Natural killer cell (primary cell): ENCODE measurements at regions not wholly inside any gene's neighbourhood (a gene's known extent, or its start where the extent isn't known, plus 50 kb on each side); places are given as distances from the start of the nearest gene placed in this dataset.
"Not testable (repeated sequence)": the region's sequence is repeated elsewhere in the genome, so short reads cannot be mapped to it uniquely, and the experiment has no call there.

ENCODE experiments used
- ATAC-seq, 3 donors: fragments of 150-1000 bp in 2 of 3; fragments of 200-7000 bp in 1 of 3; cut with Tn5 transposase; 1 replicate in 1 of 3; 2 replicates in 2 of 3; pipeline ENCODE4 v1.10.0; 2021; ENCODE audit warnings: mild to moderate bottlenecking in 2 of 3, moderate library complexity in 2 of 3
- DNase-seq, 2 donors: peaks; one replicate each; pipeline versions ENCODE4 v3.0.0 to v3.0.0-alpha.2; 2013 to 2021; ENCODE audit warnings: mixed read lengths in 1 of 2
- H3K27ac ChIP-seq: one replicate; pipeline ENCODE4 v1.5.1; 2013; ENCODE audit warnings: mild to moderate bottlenecking, low read length
- H3K27me3 ChIP-seq: one replicate; pipeline ENCODE4 v1.6.1; 2013; ENCODE audit warnings: low read length; ENCODE audit not compliant: control insufficient read depth, insufficient read depth
- H3K36me3 ChIP-seq: one replicate; pipeline ENCODE4 v1.6.1; 2013; ENCODE audit warnings: low read length; ENCODE audit not compliant: control insufficient read depth, insufficient read depth
- H3K4me1 ChIP-seq: one replicate; pipeline ENCODE4 v1.6.1; 2013; ENCODE audit warnings: low read length; ENCODE audit not compliant: control insufficient read depth, insufficient read depth
- H3K4me3 ChIP-seq: one replicate; pipeline ENCODE4 v1.5.1; 2013; ENCODE audit warnings: low read length
- H3K9me3 ChIP-seq: one replicate; pipeline ENCODE4 v1.6.1; 2013; ENCODE audit warnings: low read length; ENCODE audit not compliant: control insufficient read depth, insufficient read depth
- H3K27ac Mint-ChIP-seq, 2 donors: one replicate each; pipeline ENCODE4 v1.8.0; 2022; ENCODE audit warnings: mild to moderate bottlenecking in 2 of 2, mixed read lengths in 2 of 2, moderate library complexity in 1 of 2
- H3K27me3 Mint-ChIP-seq, 2 donors: one replicate each; pipeline ENCODE4 v1.8.0; 2022; ENCODE audit warnings: low read depth in 2 of 2, mixed read lengths in 2 of 2
- H3K36me3 Mint-ChIP-seq: one replicate; pipeline ENCODE4 v1.8.0; 2022; ENCODE audit warnings: mixed read lengths
- H3K4me1 Mint-ChIP-seq, 2 donors: one replicate each; pipeline ENCODE4 v1.8.0; 2022; ENCODE audit warnings: mixed read lengths in 2 of 2
- H3K4me3 Mint-ChIP-seq: one replicate; pipeline ENCODE4 v1.8.0; 2022; ENCODE audit warnings: mild to moderate bottlenecking, moderate library complexity, mixed read lengths
- H3K9me3 Mint-ChIP-seq, 2 donors: one replicate each; pipeline ENCODE4 v1.8.0; 2022; ENCODE audit warnings: mixed read lengths in 2 of 2
- WGBS: methylation state at CpG from one replicate; pipeline ENCODE4 v1.1.7; 2013; ENCODE audit warnings: missing lambda C conversion rate; ENCODE audit not compliant: insufficient coverage; 5-methylcytosine and 5-hydroxymethylcytosine counted together
- intact Hi-C: fragments of 100-400 bp; cut with micrococcal nuclease; formaldehyde crosslinking; loops from one replicate; pipeline ENCODE4 v1.14.2; 2022
- TF ChIP-seq, protein P1 (sequence below): fragments of 200-600 bp; IDR thresholded peaks from one replicate; pipeline ENCODE4 v1.8.0; 2022; ENCODE audit warnings: antibody characterized with exemption

DNA sequence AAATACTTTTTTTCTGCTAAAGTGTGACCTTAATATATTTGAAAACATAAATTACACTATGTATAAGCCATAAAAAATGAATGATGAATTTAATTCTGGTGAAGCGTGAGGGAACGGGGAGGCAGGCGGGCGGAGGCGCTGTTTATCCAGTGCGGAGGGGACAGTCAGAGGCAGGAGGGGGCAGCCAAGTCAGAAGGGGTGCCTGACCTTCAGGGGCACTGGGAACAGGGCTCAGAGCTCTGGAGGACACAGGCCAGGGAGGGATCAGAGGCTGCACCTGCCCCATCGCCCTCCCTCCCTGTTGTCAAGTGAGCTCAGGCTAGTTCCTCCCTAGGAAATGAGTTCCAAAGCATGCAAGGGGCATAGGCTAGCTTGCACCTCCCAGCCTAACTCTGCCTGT is 82.0 kb upstream of the CASZ1 start:
- Histone ChIP-seq H3K36me3 (no peaks in the 10 kb centered on the region), H3K27ac (no peak overlapping the region), H3K9me3 (no peaks in the 10 kb centered on the region), H3K4me3 (no peak overlapping the region), H3K4me1 (no peaks in the 10 kb centered on the region), H3K27me3 (no peaks in the 10 kb centered on the region)
- 94% methylated on average over 7 of the region's 7 CpGs for WGBS
- H3K4me3 Mint-ChIP-seq, result no peak overlapping the region
- TF ChIP-seq, protein P1, sequence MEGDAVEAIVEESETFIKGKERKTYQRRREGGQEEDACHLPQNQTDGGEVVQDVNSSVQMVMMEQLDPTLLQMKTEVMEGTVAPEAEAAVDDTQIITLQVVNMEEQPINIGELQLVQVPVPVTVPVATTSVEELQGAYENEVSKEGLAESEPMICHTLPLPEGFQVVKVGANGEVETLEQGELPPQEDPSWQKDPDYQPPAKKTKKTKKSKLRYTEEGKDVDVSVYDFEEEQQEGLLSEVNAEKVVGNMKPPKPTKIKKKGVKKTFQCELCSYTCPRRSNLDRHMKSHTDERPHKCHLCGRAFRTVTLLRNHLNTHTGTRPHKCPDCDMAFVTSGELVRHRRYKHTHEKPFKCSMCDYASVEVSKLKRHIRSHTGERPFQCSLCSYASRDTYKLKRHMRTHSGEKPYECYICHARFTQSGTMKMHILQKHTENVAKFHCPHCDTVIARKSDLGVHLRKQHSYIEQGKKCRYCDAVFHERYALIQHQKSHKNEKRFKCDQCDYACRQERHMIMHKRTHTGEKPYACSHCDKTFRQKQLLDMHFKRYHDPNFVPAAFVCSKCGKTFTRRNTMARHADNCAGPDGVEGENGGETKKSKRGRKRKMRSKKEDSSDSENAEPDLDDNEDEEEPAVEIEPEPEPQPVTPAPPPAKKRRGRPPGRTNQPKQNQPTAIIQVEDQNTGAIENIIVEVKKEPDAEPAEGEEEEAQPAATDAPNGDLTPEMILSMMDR, result no peak
- H3K9me3 Mint-ChIP-seq, result no peaks in the 10 kb centered on the region
- ATAC-seq (no peak), DNase-seq (no peak)
- H3K4me1 Mint-ChIP-seq, result no peaks in the 10 kb centered on the region
- H3K27ac Mint-ChIP-seq, result no peak overlapping the region
- intact Hi-C loops, result no loop called here
- peaks cover 5% of the 10 kb centered on the region in 2 donors for H3K27me3 Mint-ChIP-seq
- no peaks in the 10 kb centered on the region for H3K36me3 Mint-ChIP-seq

DNA sequence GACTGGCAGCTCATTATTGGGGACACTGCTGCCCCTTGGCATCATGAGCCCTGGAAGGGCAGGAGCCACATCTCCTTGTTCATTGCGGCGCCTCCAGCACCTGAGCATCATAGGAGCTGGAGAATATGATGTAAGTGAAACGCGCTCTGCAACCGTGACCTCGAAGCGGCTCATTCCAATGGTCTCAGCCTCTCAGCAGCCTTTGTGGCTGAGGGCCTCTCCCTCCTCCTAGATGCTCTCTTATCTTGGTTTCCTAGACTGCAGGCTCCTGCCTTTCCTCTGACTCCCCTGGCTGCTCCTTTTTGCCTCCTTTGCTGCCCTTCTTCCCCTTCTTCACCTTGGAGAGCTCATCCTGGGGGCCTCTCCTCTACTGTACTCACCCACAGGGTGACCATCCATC is 83.6 kb upstream of the CASZ1 start:
- H3K4me1 ChIP-seq, result no peaks in the 10 kb centered on the region
- Mint-ChIP-seq H3K36me3 (no peaks in the 10 kb centered on the region), H3K4me3 (no peak overlapping the region), H3K4me1 (no peaks in the 10 kb centered on the region), H3K9me3 (no peaks in the 10 kb centered on the region), H3K27ac (no peak overlapping the region), H3K27me3 (peaks cover 5 to 9% of the 10 kb centered on the region in 2 donors)
- intact Hi-C loops, result no loop called here
- no peak overlapping the region for H3K4me3 ChIP-seq
- no peaks in the 10 kb centered on the region for H3K36me3 ChIP-seq
- H3K27me3 ChIP-seq, result no peaks in the 10 kb centered on the region
- WGBS, result 92% methylated on average over 7 of the region's 7 CpGs
- no peaks in the 10 kb centered on the region for H3K9me3 ChIP-seq
- TF ChIP-seq, protein P1, result no peak
- DNase-seq (no peak), ATAC-seq (no peak)
- H3K27ac ChIP-seq, result no peak overlapping the region

DNA sequence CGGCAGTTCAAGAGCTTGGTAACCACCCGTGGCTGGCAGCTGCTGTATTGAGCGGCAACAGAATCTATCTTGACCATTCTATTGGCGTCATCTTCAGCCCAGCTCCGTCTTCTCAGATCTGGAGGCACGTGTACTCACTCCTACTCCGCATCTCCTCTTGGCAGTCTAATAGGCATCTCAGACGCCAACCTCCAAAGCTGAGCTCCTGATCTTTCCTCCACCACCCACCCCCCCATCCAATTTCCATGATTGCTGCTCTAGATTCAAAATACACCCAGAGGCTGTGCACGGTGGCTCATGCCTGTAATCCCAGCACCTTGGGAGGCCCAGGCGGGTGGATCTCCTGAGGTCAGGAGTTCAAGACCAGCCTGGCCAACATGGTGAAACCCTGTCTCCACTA is 84.6 kb upstream of the CASZ1 start:
- H3K36me3 ChIP-seq, result no peaks in the 10 kb centered on the region
- no peak overlapping the region for H3K4me3 ChIP-seq
- no peaks in the 10 kb centered on the region for H3K27me3 ChIP-seq
- TF ChIP-seq, protein P1, result no peak
- DNase-seq, result no peak
- H3K4me3 Mint-ChIP-seq, result no peak overlapping the region
- no peaks in the 10 kb centered on the region for H3K4me1 ChIP-seq
- H3K27me3 Mint-ChIP-seq, result peaks cover 5 to 9% of the 10 kb centered on the region in 2 donors
- H3K9me3 Mint-ChIP-seq, result no peaks in the 10 kb centered on the region
- no peak for ATAC-seq
- no peaks in the 10 kb centered on the region for H3K9me3 ChIP-seq
- H3K27ac ChIP-seq, result no peak overlapping the region
- WGBS, result 95% methylated on average over 10 of the region's 10 CpGs
- no peak overlapping the region for H3K27ac Mint-ChIP-seq
- no peaks in the 10 kb centered on the region for H3K36me3 Mint-ChIP-seq
- intact Hi-C loops, result no loop called here
- no peaks in the 10 kb centered on the region for H3K4me1 Mint-ChIP-seq

DNA sequence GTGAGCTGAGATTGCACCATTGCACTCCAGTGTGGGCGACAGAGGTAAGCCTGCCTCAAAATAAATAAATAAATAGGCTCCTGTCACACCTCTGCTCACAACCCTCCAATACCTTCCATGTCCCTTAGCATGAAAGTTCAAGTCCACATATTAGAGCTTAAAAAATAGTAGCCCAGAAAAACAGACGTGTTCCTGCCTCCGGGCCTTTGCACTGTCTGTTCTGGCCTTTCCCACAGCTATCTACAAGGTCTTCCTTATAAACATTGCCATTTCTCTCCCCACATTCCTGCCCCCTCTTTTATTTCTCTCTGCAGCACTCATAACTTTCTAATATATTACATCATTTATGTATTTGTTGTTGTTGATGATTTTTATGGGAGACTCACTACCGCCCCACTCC is 85.6 kb upstream of the CASZ1 start:
- Mint-ChIP-seq H3K27ac (no peak overlapping the region), H3K27me3 (peaks cover 5 to 13% of the 10 kb centered on the region in 2 donors), H3K9me3 (no peaks in the 10 kb centered on the region), H3K4me3 (no peak overlapping the region), H3K4me1 (no peaks in the 10 kb centered on the region), H3K36me3 (no peaks in the 10 kb centered on the region)
- Histone ChIP-seq H3K4me1 (no peaks in the 10 kb centered on the region), H3K36me3 (no peaks in the 10 kb centered on the region), H3K9me3 (no peaks in the 10 kb centered on the region), H3K27me3 (no peaks in the 10 kb centered on the region), H3K4me3 (no peak overlapping the region), H3K27ac (no peak overlapping the region)
- DNase-seq, result no peak
- intact Hi-C loops, result no loop called here
- TF ChIP-seq, protein P1, result no peak
- WGBS, result 96% methylated on average over 3 of the region's 4 CpGs
- no peak for ATAC-seq

DNA sequence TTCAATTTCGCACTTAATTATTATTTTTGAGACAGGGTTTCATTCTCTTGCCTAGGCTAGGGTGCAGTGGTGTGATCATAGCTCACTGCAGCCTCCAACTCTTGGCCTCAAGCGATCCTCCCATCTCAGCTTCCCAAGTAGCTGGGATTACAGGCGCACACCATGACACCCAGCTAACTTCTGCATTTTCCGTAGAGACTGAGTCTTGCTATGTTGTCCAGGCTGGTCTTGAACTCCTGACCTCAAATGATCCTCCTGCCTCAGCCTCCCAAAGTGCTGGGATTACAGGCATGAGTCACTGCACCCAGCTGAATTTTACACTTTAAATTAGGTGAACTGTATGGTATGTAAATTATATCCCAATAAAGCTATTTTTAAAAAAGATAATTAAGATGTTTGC is 90.6 kb upstream of the CASZ1 start:
- H3K36me3 Mint-ChIP-seq, intact Hi-C loops, H3K36me3 ChIP-seq, H3K4me3 Mint-ChIP-seq, H3K27ac ChIP-seq, ATAC-seq, H3K4me3 ChIP-seq, H3K4me1 Mint-ChIP-seq, H3K27ac Mint-ChIP-seq, H3K9me3 Mint-ChIP-seq, DNase-seq, H3K9me3 ChIP-seq, H3K4me1 ChIP-seq: not testable (repeated sequence)
- H3K27me3 ChIP-seq, result peaks cover 11% of the 10 kb centered on the region
- peaks cover 33% of the 10 kb centered on the region in 2 donors for H3K27me3 Mint-ChIP-seq
- 88% methylated on average over 4 of the region's 4 CpGs for WGBS
